HepG2 (cell line): ENCODE measurements at regions not wholly inside any gene's neighbourhood (a gene's known extent, or its start where the extent isn't known, plus 50 kb on each side); places are given as distances from the start of the nearest gene placed in this dataset.

Source experiments
- ATAC-seq: fragments of 200-7000 bp; cut with Tn5 transposase; 3 replicates; pipeline ENCODE4 v1.9.1; 2020; ENCODE audit warnings: mild to moderate bottlenecking, moderate library complexity
- BruUV-seq: library from RNA; stranded (reverse); fragments of 400-500 nt; replicated peaks from 2 replicates; lab custom pipeline; 2021; lab: Mats Ljungman, UMichigan
- CTCF ChIA-PET: fragments of 300-600 bp; formaldehyde crosslinking; extraction: SDS; loops from one replicate; lab custom pipeline; 2021; ENCODE audit warnings: low total read pairs, inconsistent platforms, low intra/inter-chr PET ratio; lab: Yijun Ruan, JAX
- POLR2A ChIA-PET: fragments of 350-600 bp; sonication (Branson Sonifier 250); formaldehyde crosslinking; loops from one replicate; lab custom pipeline; 2020; ENCODE audit warnings: antibody characterized with exemption, inconsistent platforms; lab: Yijun Ruan, JAX
- DNase-seq: peaks from one replicate; pipeline ENCODE4 v3.0.0-alpha.2; 2015; ENCODE audit warnings: low spot score
- FAIRE-seq: peaks from 3 replicates; lab custom pipeline; 2011; peaks lifted over from hg19 to GRCh38; lab: Jason Lieb, UNC
- H2AFZ ChIP-seq: one replicate; pipeline ENCODE4 v1.6.1; 2011; ENCODE audit warnings: low read length, inconsistent platforms
- H3K27ac ChIP-seq: fragments of 300-600 bp; 3 replicates; pipeline ENCODE4 v1.8.0; 2011; ENCODE audit warnings: mixed run types, mild to moderate bottlenecking, mixed read lengths, low read length, inconsistent platforms; ENCODE audit not compliant: insufficient read depth; ENCODE audit errors: extremely low read length
- H3K27me3 ChIP-seq, 2 experiments: fragments of 200-600 bp in 1 of 2; 2 replicates in 1 of 2; 3 replicates in 1 of 2; pipeline versions ENCODE4 v1.6.0 to v1.8.0; 2011; ENCODE audit warnings: low read length in 2 of 2, mild to moderate bottlenecking in 2 of 2, moderate library complexity in 2 of 2, inconsistent platforms in 1 of 2; ENCODE audit not compliant: insufficient read depth in 2 of 2, control insufficient read depth in 1 of 2
- H3K36me3 ChIP-seq, 2 experiments: fragments of 200-600 bp in 1 of 2; replicated peaks in 1 of 2; 2 replicates in 1 of 2; 3 replicates in 1 of 2; pipeline versions ENCODE4 v1.5.1 to v1.8.0; 2011; ENCODE audit warnings: low read length in 2 of 2, inconsistent platforms in 1 of 2; ENCODE audit not compliant: insufficient read depth in 2 of 2, control insufficient read depth in 1 of 2
- H3K4me1 ChIP-seq: 2 replicates; pipeline ENCODE4 v1.5.1; 2012; ENCODE audit warnings: low read length, inconsistent platforms; ENCODE audit not compliant: insufficient read depth
- H3K4me2 ChIP-seq: 2 replicates; pipeline ENCODE4 v1.6.0; 2011; ENCODE audit warnings: low read depth, low read length, inconsistent platforms
- H3K4me3 ChIP-seq, 3 experiments: fragments of 200-600 bp in 1 of 3; sonication (generic), shearing (Covaris generic) in 1 of 3; replicated peaks in 1 of 3; 2 replicates each; pipeline ENCODE4 v1.5.1; 2011 to 2016; ENCODE audit warnings: low read length in 3 of 3, inconsistent platforms in 2 of 3, low read depth in 2 of 3, mild to moderate bottlenecking in 2 of 3, control low read depth in 1 of 3, mixed read lengths in 1 of 3; ENCODE audit not compliant: insufficient read depth in 1 of 3
- H3K79me2 ChIP-seq: one replicate; pipeline ENCODE4 v1.6.1; 2011; ENCODE audit warnings: low read length, inconsistent platforms; ENCODE audit not compliant: insufficient read depth
- H3K9ac ChIP-seq: 2 replicates; pipeline ENCODE4 v1.6.0; 2011; ENCODE audit warnings: mild to moderate bottlenecking, low read depth, low read length, inconsistent platforms; ENCODE audit not compliant: insufficient read depth
- H3K9me3 ChIP-seq: 2 replicates; pipeline ENCODE4 v1.5.1; 2012; ENCODE audit warnings: mild to moderate bottlenecking, low read length
- H4K20me1 ChIP-seq: 2 replicates; pipeline ENCODE4 v1.6.0; 2011; ENCODE audit warnings: inconsistent platforms, mild to moderate bottlenecking, low read length, moderate library complexity; ENCODE audit not compliant: insufficient read depth
- GATA4 ChIP-seq: sonication (generic); IDR thresholded peaks from 2 replicates; pipeline ENCODE4 v1.6.1; 2016; ENCODE audit warnings: antibody characterized with exemption, low read depth, borderline replicate concordance
- MBNL3 ChIP-seq: fragments of 250-450 bp; sonication (Bioruptor Pico); conservative IDR thresholded peaks from 2 replicates; pipeline ENCODE4 v1.8.0; 2022; ENCODE audit warnings: mild to moderate bottlenecking, inconsistent platforms
- MEIS2 ChIP-seq: sonication (generic); formaldehyde crosslinking; IDR thresholded peaks from 2 replicates; pipeline ENCODE4 v1.9.0; 2021; ENCODE audit warnings: mild to moderate bottlenecking, missing genetic modification reagents
- MTF1 ChIP-seq: sonication (generic); formaldehyde crosslinking; IDR thresholded peaks from 2 replicates; pipeline ENCODE4 v1.5.0; 2020; ENCODE audit warnings: missing genetic modification reagents
- NFRKB ChIP-seq: fragments of 450-650 bp; IDR thresholded peaks from 2 replicates; pipeline ENCODE4 v1.6.1; 2017
- NR2F1 ChIP-seq, 2 experiments: fragments of 450-650 bp in 1 of 2; formaldehyde crosslinking in 1 of 2; IDR thresholded peaks; 2 replicates each; pipeline versions ENCODE4 v1.5.0 to v1.6.1; 2016 to 2020; ENCODE audit warnings: mild to moderate bottlenecking in 1 of 2, missing compliant biosample characterization in 1 of 2, missing genetic modification reagents in 1 of 2, moderate library complexity in 1 of 2
- PTBP1 ChIP-seq: fragments of 200-400 bp; formaldehyde crosslinking; IDR thresholded peaks from 2 replicates; pipeline ENCODE4 v1.6.1; 2018; ENCODE audit warnings: low read length, low read depth; ENCODE audit not compliant: poor library complexity, severe bottlenecking
- SYNCRIP ChIP-seq: fragments of 200-400 bp; formaldehyde crosslinking; IDR thresholded peaks from 2 replicates; pipeline ENCODE4 v1.6.1; 2018; ENCODE audit warnings: mild to moderate bottlenecking, low read depth, low read length; ENCODE audit not compliant: insufficient read depth
- TGIF2 ChIP-seq: IDR thresholded peaks from 2 replicates; pipeline ENCODE4 v1.6.1; 2016; ENCODE audit warnings: control low read depth, missing compliant biosample characterization
- TP53 ChIP-seq: sonication (generic); formaldehyde crosslinking; conservative IDR thresholded peaks from 2 replicates; pipeline ENCODE4 v1.4.0; 2020; ENCODE audit warnings: missing genetic modification reagents
- ZFP41 ChIP-seq: sonication (generic); formaldehyde crosslinking; IDR thresholded peaks from 2 replicates; pipeline ENCODE4 v1.4.0; 2020; ENCODE audit warnings: mild to moderate bottlenecking, missing genetic modification reagents, borderline replicate concordance
- ZMYM2 ChIP-seq: sonication (generic); formaldehyde crosslinking; IDR thresholded peaks from 2 replicates; pipeline ENCODE4 v1.8.0; 2022; ENCODE audit warnings: mild to moderate bottlenecking, missing genetic modification reagents
- ZNF12 ChIP-seq: sonication (generic); formaldehyde crosslinking; IDR thresholded peaks from 2 replicates; pipeline ENCODE4 v1.5.0; 2020; ENCODE audit warnings: missing genetic modification reagents
- ZNF251 ChIP-seq: sonication (generic); formaldehyde crosslinking; IDR thresholded peaks from 2 replicates; pipeline ENCODE4 v1.9.0; 2021; ENCODE audit warnings: mild to moderate bottlenecking, missing genetic modification reagents
- ZNF263 ChIP-seq: sonication (generic); formaldehyde crosslinking; IDR thresholded peaks from 2 replicates; pipeline ENCODE4 v1.4.0; 2020; ENCODE audit warnings: missing genetic modification reagents
- ZNF317 ChIP-seq: sonication (generic); formaldehyde crosslinking; IDR thresholded peaks from 2 replicates; pipeline ENCODE4 v1.5.0; 2020; ENCODE audit warnings: mild to moderate bottlenecking, missing genetic modification reagents
- ZNF7 ChIP-seq: IDR thresholded peaks from 2 replicates; pipeline ENCODE4 v1.6.1; 2016; ENCODE audit warnings: missing biosample characterization, missing genetic modification reagents
- ZNF75D ChIP-seq: sonication (generic); formaldehyde crosslinking; IDR thresholded peaks from 2 replicates; pipeline ENCODE4 v1.8.1; 2023; ENCODE audit warnings: missing genetic modification reagents, mild to moderate bottlenecking, borderline replicate concordance
- ZNF775 ChIP-seq: sonication (generic); formaldehyde crosslinking; IDR thresholded peaks from 2 replicates; pipeline ENCODE4 v1.4.0; 2020; ENCODE audit warnings: missing genetic modification reagents, mild to moderate bottlenecking, moderate library complexity, borderline replicate concordance
- ZNF788 ChIP-seq: sonication (generic); formaldehyde crosslinking; IDR thresholded peaks from 2 replicates; pipeline ENCODE4 v1.5.0; 2020; ENCODE audit warnings: mild to moderate bottlenecking, missing genetic modification reagents, borderline replicate concordance
- WGBS: methylation state at CpG from one replicate; pipeline ENCODE4 v1.1.6; 2017; ENCODE audit warnings: low lambda C conversion rate; 5-methylcytosine and 5-hydroxymethylcytosine counted together
- in situ Hi-C: cut with HindIII; loops from 2 replicates; pipeline ENCODE4 v1.10.0; 2017; ENCODE audit warnings: low pct_unique_long_range_greater_than_20kb; ENCODE audit not compliant: extremely low pct_ligation_motif_present
- intact Hi-C: fragments of 100-400 bp; cut with micrococcal nuclease; formaldehyde crosslinking; loops from one replicate; pipeline ENCODE4 v1.10.0; 2022; ENCODE audit not compliant: unreplicated experiment
- TF ChIP-seq, protein P1 (sequence below): sonication (generic); formaldehyde crosslinking; IDR thresholded peaks from 2 replicates; pipeline ENCODE4 v1.5.1; 2020; ENCODE audit warnings: missing genetic modification reagents, mild to moderate bottlenecking, borderline replicate concordance

- peaks cover 35% of the 10 kb centered on the region for H3K9me3 ChIP-seq
- no peak overlapping the region for H3K27ac ChIP-seq
- no peaks in the 10 kb centered on the region for H3K4me1 ChIP-seq
- WGBS: 43% methylated on average over 4 of the region's 4 CpGs
- ChIA-PET CTCF (no interaction called here), POLR2A (no interaction called here)
- no peaks in the 10 kb centered on the region for H3K27me3 ChIP-seq
- no peaks in the 10 kb centered on the region for H3K36me3 ChIP-seq
- ATAC-seq (no peak), FAIRE-seq (no peak), DNase-seq (no peak)
- intact Hi-C loops: no loop called here
- TF ChIP-seq NFRKB (no peak), ZNF317 (CRISPR knock-in tag) (no peak), ZMYM2 (CRISPR knock-in tag) (no peak), TP53 (CRISPR knock-in tag) (no peak), PTBP1 (no peak)
- TF ChIP-seq, protein P1, sequence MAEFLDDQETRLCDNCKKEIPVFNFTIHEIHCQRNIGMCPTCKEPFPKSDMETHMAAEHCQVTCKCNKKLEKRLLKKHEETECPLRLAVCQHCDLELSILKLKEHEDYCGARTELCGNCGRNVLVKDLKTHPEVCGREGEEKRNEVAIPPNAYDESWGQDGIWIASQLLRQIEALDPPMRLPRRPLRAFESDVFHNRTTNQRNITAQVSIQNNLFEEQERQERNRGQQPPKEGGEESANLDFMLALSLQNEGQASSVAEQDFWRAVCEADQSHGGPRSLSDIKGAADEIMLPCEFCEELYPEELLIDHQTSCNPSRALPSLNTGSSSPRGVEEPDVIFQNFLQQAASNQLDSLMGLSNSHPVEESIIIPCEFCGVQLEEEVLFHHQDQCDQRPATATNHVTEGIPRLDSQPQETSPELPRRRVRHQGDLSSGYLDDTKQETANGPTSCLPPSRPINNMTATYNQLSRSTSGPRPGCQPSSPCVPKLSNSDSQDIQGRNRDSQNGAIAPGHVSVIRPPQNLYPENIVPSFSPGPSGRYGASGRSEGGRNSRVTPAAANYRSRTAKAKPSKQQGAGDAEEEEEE: no peak
- H3K79me2 ChIP-seq: no peaks in the 10 kb centered on the region
- no peak overlapping the region for H3K4me2 ChIP-seq
- H4K20me1 ChIP-seq: no peaks in the 10 kb centered on the region
- BruUV-seq: no TSS peak
- H3K9ac ChIP-seq: no peak overlapping the region
- in situ Hi-C loops: no loop called here
- no peak overlapping the region for H3K4me3 ChIP-seq
- H2AFZ ChIP-seq: no peak overlapping the region
Observed at GRCh38 chr3:35849496-35849895, 210.2 kb downstream of the ARPP21 start.

DNA sequence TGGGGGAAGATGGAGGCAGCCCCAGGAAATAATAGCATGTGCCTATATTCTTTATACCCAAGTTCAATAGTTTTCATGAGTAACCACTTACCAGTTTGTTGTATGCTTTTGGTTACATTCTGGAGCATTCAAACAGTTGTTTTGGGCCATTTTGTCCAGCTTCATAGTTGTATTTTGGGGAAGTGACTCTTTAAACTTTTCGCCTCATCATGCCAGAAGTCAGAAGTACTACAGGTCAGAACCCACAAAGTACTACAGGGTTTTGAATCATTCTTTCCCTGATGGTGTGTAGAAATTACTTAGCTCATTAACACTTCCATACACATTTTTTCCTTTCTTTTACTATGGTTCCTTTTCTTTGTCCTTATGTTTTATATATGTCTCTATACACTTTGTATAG is 210.6 kb downstream of the ARPP21 start:
- WGBS: 15% methylated on average over 1 of the region's 1 CpG
- Histone ChIP-seq H2AFZ (no peak overlapping the region), H3K4me3 (no peak overlapping the region), H3K79me2 (no peaks in the 10 kb centered on the region), H3K4me1 (no peaks in the 10 kb centered on the region), H4K20me1 (no peaks in the 10 kb centered on the region), H3K36me3 (no peaks in the 10 kb centered on the region), H3K9me3 (peaks cover 31% of the 10 kb centered on the region), H3K27ac (no peak overlapping the region), H3K27me3 (no peaks in the 10 kb centered on the region), H3K9ac (no peak overlapping the region), H3K4me2 (no peak overlapping the region)
- FAIRE-seq: no peak
- no peak for TF ChIP-seq ZNF7 (CRISPR knock-in tag)
- no peak for TF ChIP-seq ZNF251
- no peak for TF ChIP-seq SYNCRIP
- TF ChIP-seq TGIF2 (CRISPR knock-in tag): no peak
- TF ChIP-seq ZFP41: no peak
- TF ChIP-seq ZNF263 (CRISPR knock-in tag): no peak
- no peak for TF ChIP-seq NR2F1 (CRISPR knock-in tag; IDR thresholded peaks at IDR 0.05)
- no peak for TF ChIP-seq GATA4
- no peak for TF ChIP-seq MBNL3
- no peak for TF ChIP-seq ZNF775 (CRISPR knock-in tag)
- no peak for TF ChIP-seq MTF1 (CRISPR knock-in tag)
- no peak for TF ChIP-seq ZNF317 (CRISPR knock-in tag)
- no peak for TF ChIP-seq MEIS2 (CRISPR knock-in tag)
- no peak for TF ChIP-seq ZNF12 (CRISPR knock-in tag)
- TF ChIP-seq ZNF75D (CRISPR knock-in tag): no peak
- no peak for TF ChIP-seq ZNF788
- DNase-seq: no peak
- intact Hi-C loops (no loop called here), in situ Hi-C loops (no loop called here)
- BruUV-seq: no TSS peak
- no peak for ATAC-seq
- ChIA-PET CTCF (no interaction called here), POLR2A (no interaction called here)
